ENCODE measurements at regions not wholly inside any gene's neighbourhood (a gene's known extent, or its start where the extent isn't known, plus 50 kb on each side); places are given as distances from the start of the nearest gene placed in this dataset.

GRCh38 chr11:25899617-25900160 is 432.2 kb upstream of the ANO3 start:
- H3K9me3 ChIP-seq (ENCODE audit: insufficient read depth, low read length, severe bottlenecking) = no peaks in the 10 kb centered on the region
- no peak overlapping the region for H3K4me3 ChIP-seq (ENCODE audit: low read depth in 1 of 2, low read length in 2 of 2)
- no peaks in the 10 kb centered on the region for H3K79me2 ChIP-seq (ENCODE audit: insufficient read depth, low read length)
- H3K36me3 ChIP-seq (ENCODE audit: insufficient read depth, low read length) = no peaks in the 10 kb centered on the region
- no peaks in the 10 kb centered on the region for H3K27me3 ChIP-seq (ENCODE audit: insufficient read depth, low read length, poor library complexity)
- ATAC-seq (ENCODE audit: insufficient read depth, low read depth) = no peak
- no peaks in the 10 kb centered on the region for H4K20me1 ChIP-seq (ENCODE audit: insufficient read depth, low read length)
- no peak overlapping the region for H2AFZ ChIP-seq (ENCODE audit: low read depth, low read length)
- DNase-seq = no peak
- H3K4me1 ChIP-seq (ENCODE audit: insufficient read depth, low read length) = no peaks in the 10 kb centered on the region
- no peak overlapping the region for H3K27ac ChIP-seq (ENCODE audit: low read length)
- H3K4me2 ChIP-seq (ENCODE audit: insufficient read depth, low read length) = no peak overlapping the region
- TF ChIP-seq CTCF (IDR thresholded peaks at IDR 0.05; ENCODE audit: borderline replicate concordance, extremely low read depth, low read length, poor library complexity, severe bottlenecking) = no peak
- TF ChIP-seq EZH2 (IDR thresholded peaks at IDR 0.05; ENCODE audit: borderline replicate concordance, low read depth, low read length, severe bottlenecking) = no peak
- no peak overlapping the region for H3K9ac ChIP-seq (ENCODE audit: low read depth, low read length)

GRCh38 chr11:25900814-25901213 is 431.1 kb upstream of the ANO3 start:
- no peak overlapping the region for H3K4me2 ChIP-seq (ENCODE audit: insufficient read depth, low read length)
- H3K27ac ChIP-seq (ENCODE audit: low read length) = no peak overlapping the region
- no peaks in the 10 kb centered on the region for H3K4me1 ChIP-seq (ENCODE audit: insufficient read depth, low read length)
- no peak overlapping the region for H3K9ac ChIP-seq (ENCODE audit: low read depth, low read length)
- ATAC-seq (ENCODE audit: insufficient read depth, low read depth) = no peak
- DNase-seq = no peak
- H3K27me3 ChIP-seq (ENCODE audit: insufficient read depth, low read length, poor library complexity) = no peaks in the 10 kb centered on the region
- H4K20me1 ChIP-seq (ENCODE audit: insufficient read depth, low read length) = no peaks in the 10 kb centered on the region
- no peaks in the 10 kb centered on the region for H3K9me3 ChIP-seq (ENCODE audit: insufficient read depth, low read length, severe bottlenecking)
- no peak for TF ChIP-seq EZH2 (IDR thresholded peaks at IDR 0.05; ENCODE audit: borderline replicate concordance, low read depth, low read length, severe bottlenecking)
- no peak for TF ChIP-seq CTCF (IDR thresholded peaks at IDR 0.05; ENCODE audit: borderline replicate concordance, extremely low read depth, low read length, poor library complexity, severe bottlenecking)
- no peak overlapping the region for H2AFZ ChIP-seq (ENCODE audit: low read depth, low read length)
- H3K36me3 ChIP-seq (ENCODE audit: insufficient read depth, low read length) = no peaks in the 10 kb centered on the region
- H3K79me2 ChIP-seq (ENCODE audit: insufficient read depth, low read length) = no peaks in the 10 kb centered on the region
- H3K4me3 ChIP-seq (ENCODE audit: low read depth in 1 of 2, low read length in 2 of 2) = no peak overlapping the region

GRCh38 chr11:25901415-25901814 is 430.5 kb upstream of the ANO3 start:
- no peak overlapping the region for H3K4me2 ChIP-seq (ENCODE audit: insufficient read depth, low read length)
- H3K4me1 ChIP-seq (ENCODE audit: insufficient read depth, low read length) = no peaks in the 10 kb centered on the region
- H3K27me3 ChIP-seq (ENCODE audit: insufficient read depth, low read length, poor library complexity) = no peaks in the 10 kb centered on the region
- ATAC-seq (ENCODE audit: insufficient read depth, low read depth) (no peak), DNase-seq (no peak)
- TF ChIP-seq EZH2 (IDR thresholded peaks at IDR 0.05; ENCODE audit: borderline replicate concordance, low read depth, low read length, severe bottlenecking) = no peak
- TF ChIP-seq CTCF (IDR thresholded peaks at IDR 0.05; ENCODE audit: borderline replicate concordance, extremely low read depth, low read length, poor library complexity, severe bottlenecking) = no peak
- H3K79me2 ChIP-seq (ENCODE audit: insufficient read depth, low read length) = no peaks in the 10 kb centered on the region
- no peaks in the 10 kb centered on the region for H3K9me3 ChIP-seq (ENCODE audit: insufficient read depth, low read length, severe bottlenecking)
- no peak overlapping the region for H3K9ac ChIP-seq (ENCODE audit: low read depth, low read length)
- H4K20me1 ChIP-seq (ENCODE audit: insufficient read depth, low read length) = no peaks in the 10 kb centered on the region
- no peaks in the 10 kb centered on the region for H3K36me3 ChIP-seq (ENCODE audit: insufficient read depth, low read length)
- no peak overlapping the region for H3K27ac ChIP-seq (ENCODE audit: low read length)
- no peak overlapping the region for H3K4me3 ChIP-seq (ENCODE audit: low read depth in 1 of 2, low read length in 2 of 2)
- no peak overlapping the region for H2AFZ ChIP-seq (ENCODE audit: low read depth, low read length)

- ATAC-seq (ENCODE audit: insufficient read depth, low read depth) (no peak), DNase-seq (no peak)
- Histone ChIP-seq H3K9me3 (ENCODE audit: insufficient read depth, low read length, severe bottlenecking) (no peaks in the 10 kb centered on the region), H3K9ac (ENCODE audit: low read depth, low read length) (no peak overlapping the region), H3K79me2 (ENCODE audit: insufficient read depth, low read length) (no peaks in the 10 kb centered on the region), H3K27ac (ENCODE audit: low read length) (no peak overlapping the region), H3K27me3 (ENCODE audit: insufficient read depth, low read length, poor library complexity) (no peaks in the 10 kb centered on the region), H3K4me2 (ENCODE audit: insufficient read depth, low read length) (no peak overlapping the region), H3K4me3 (ENCODE audit: low read depth in 1 of 2, low read length in 2 of 2) (no peak overlapping the region), H3K4me1 (ENCODE audit: insufficient read depth, low read length) (no peaks in the 10 kb centered on the region), H2AFZ (ENCODE audit: low read depth, low read length) (no peak overlapping the region), H4K20me1 (ENCODE audit: insufficient read depth, low read length) (no peaks in the 10 kb centered on the region), H3K36me3 (ENCODE audit: insufficient read depth, low read length) (no peaks in the 10 kb centered on the region)
- TF ChIP-seq EZH2 (IDR thresholded peaks at IDR 0.05; ENCODE audit: borderline replicate concordance, low read depth, low read length, severe bottlenecking) = no peak
- TF ChIP-seq CTCF (IDR thresholded peaks at IDR 0.05; ENCODE audit: borderline replicate concordance, extremely low read depth, low read length, poor library complexity, severe bottlenecking) = no peak
Observed at GRCh38 chr11:25902476-25902875, 429.5 kb upstream of the ANO3 start.

Data from DND-41 (cell line).